ENCODE measurements at regions not wholly inside any gene's neighbourhood (a gene's known extent, or its start where the extent isn't known, plus 50 kb on each side); places are given as distances from the start of the nearest gene placed in this dataset.
A peak's percentile ranks its signal among the peaks of the same experiment; 100 is the strongest.

GRCh38 chr5:57710126-57710525 is 227.5 kb upstream of the ACTBL2 start (continued):
- TF ChIP-seq FOXA2 (IDR thresholded peaks at IDR 0.05), result no peak

DNA sequence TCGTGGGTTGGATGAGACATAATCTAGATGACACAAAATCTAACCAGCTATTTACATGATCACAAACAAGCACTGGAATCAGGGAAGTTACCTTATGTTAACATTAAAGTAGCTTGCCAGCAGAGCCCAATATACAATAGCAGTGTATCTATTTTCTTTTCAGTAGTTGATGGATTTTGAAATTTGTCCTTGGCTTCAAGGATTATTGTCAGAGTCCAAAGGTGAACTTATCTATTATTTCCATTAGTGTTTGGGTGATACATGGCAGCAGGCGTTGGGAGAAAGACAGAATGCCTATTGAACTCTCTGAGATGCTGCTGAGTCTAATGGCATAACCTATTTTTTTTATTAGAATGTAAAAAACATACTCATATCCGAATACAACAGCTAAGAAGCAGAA is 223.2 kb upstream of the ACTBL2 start:
- DNase-seq (ENCODE audit: low spot score), result no peak
- Histone ChIP-seq H3K9me3 (ENCODE audit: control insufficient read depth in 4 of 4, low read length in 3 of 4) (peaks cover 0 to 3% (median 0%) of the 10 kb centered on the region in 4 donors), H3K27ac (ENCODE audit: low read depth in 1 of 2, low read length in 2 of 2) (no peak overlapping the region), H3K36me3 (ENCODE audit: control insufficient read depth in 4 of 4, insufficient read depth in 3 of 4, low read depth in 1 of 4, low read length in 3 of 4) (no peaks in the 10 kb centered on the region), H3K4me1 (ENCODE audit: control insufficient read depth in 4 of 4, insufficient read depth in 4 of 4, low read length in 3 of 4) (no peaks in the 10 kb centered on the region), H3K4me3 (ENCODE audit: low read depth in 1 of 3, low read length in 3 of 3) (no peak overlapping the region), H3K27me3 (ENCODE audit: control insufficient read depth in 4 of 4, insufficient read depth in 4 of 4, low read length in 3 of 4) (no peaks in the 10 kb centered on the region), H3K9ac (ENCODE audit: low read depth in 1 of 2, low read length in 2 of 2) (no peak overlapping the region)
- TF ChIP-seq NR2F2 (IDR thresholded peaks at IDR 0.05) (no peak), HNF4G (IDR thresholded peaks at IDR 0.05) (no peak), HNF4A (conservative IDR thresholded peaks at IDR 0.05) (peak; percentile 61 to 63), TAF1 (conservative IDR thresholded peaks at IDR 0.05) (no peak), JUND (IDR thresholded peaks at IDR 0.05) (no peak)
- 75% methylated on average over 3 of the region's 3 CpGs for WGBS

DNA sequence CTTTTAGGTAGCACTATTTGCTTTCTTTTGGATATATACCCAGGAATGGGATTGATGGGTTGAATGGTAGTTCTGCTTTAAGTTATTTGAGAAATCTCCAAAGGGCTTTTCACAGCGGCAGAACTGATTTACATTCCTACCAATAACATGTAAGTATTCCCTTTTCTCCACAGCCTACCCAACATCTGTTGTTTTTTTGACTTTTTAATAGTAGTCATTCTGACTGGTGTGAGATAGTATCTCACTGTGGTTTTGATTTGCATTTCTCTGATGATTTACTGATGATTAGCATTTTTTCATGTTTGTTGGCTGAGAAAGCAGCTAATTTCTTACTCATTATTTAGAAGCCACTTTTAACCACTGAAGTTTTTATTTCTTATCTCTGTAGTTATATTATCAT is 221.1 kb upstream of the ACTBL2 start:
- DNase-seq (ENCODE audit: low spot score), result no peak
- 93% methylated on average over 1 of the region's 1 CpG for WGBS
- H3K27me3 ChIP-seq (ENCODE audit: control insufficient read depth in 4 of 4, insufficient read depth in 4 of 4, low read length in 3 of 4), result no peaks in the 10 kb centered on the region
- H3K9me3 ChIP-seq (ENCODE audit: control insufficient read depth in 4 of 4, low read length in 3 of 4), result no peaks in the 10 kb centered on the region
- no peak for TF ChIP-seq REST (IDR thresholded peaks at IDR 0.05)
- TF ChIP-seq TAF1 (conservative IDR thresholded peaks at IDR 0.05), result no peak
- TF ChIP-seq RXRA (IDR thresholded peaks at IDR 0.05), result no peak
- no peak for TF ChIP-seq SP1 (IDR thresholded peaks at IDR 0.05)
- no peak for TF ChIP-seq ATF3 (IDR thresholded peaks at IDR 0.05)
- no peak for TF ChIP-seq EGR1 (IDR thresholded peaks at IDR 0.05; ENCODE audit: low read depth in 2 of 2)
- no peak for TF ChIP-seq GABPA (IDR thresholded peaks at IDR 0.05 in 1 of 2, conservative IDR thresholded peaks at IDR 0.05 in 1 of 2)
- no peak for TF ChIP-seq FOXA2 (IDR thresholded peaks at IDR 0.05)
- no peak for TF ChIP-seq HNF4A (conservative IDR thresholded peaks at IDR 0.05)
- no peak for TF ChIP-seq NR2F2 (IDR thresholded peaks at IDR 0.05)
- no peak for TF ChIP-seq ZBTB33 (IDR thresholded peaks at IDR 0.05)
- TF ChIP-seq FOXA1 (IDR thresholded peaks at IDR 0.05), result no peak
- TF ChIP-seq HNF4G (IDR thresholded peaks at IDR 0.05), result no peak
- TF ChIP-seq MAX (IDR thresholded peaks at IDR 0.05), result no peak
- no peak overlapping the region for H3K27ac ChIP-seq (ENCODE audit: low read depth in 1 of 2, low read length in 2 of 2)
- H3K9ac ChIP-seq (ENCODE audit: low read depth in 1 of 2, low read length in 2 of 2), result no peak overlapping the region
- H3K4me1 ChIP-seq (ENCODE audit: control insufficient read depth in 4 of 4, insufficient read depth in 4 of 4, low read length in 3 of 4), result no peaks in the 10 kb centered on the region
- no peak overlapping the region for H3K4me3 ChIP-seq (ENCODE audit: low read depth in 1 of 3, low read length in 3 of 3)
- no peaks in the 10 kb centered on the region for H3K36me3 ChIP-seq (ENCODE audit: control insufficient read depth in 4 of 4, insufficient read depth in 3 of 4, low read depth in 1 of 4, low read length in 3 of 4)

Data from liver (tissue), 7 donors.